Heart left ventricle (tissue), 13 donors: ENCODE measurements at regions not wholly inside any gene's neighbourhood (a gene's known extent, or its start where the extent isn't known, plus 50 kb on each side); places are given as distances from the start of the nearest gene placed in this dataset.

ENCODE experiments used
- CTCF ChIP-seq, 12 donors: fragments of 200-600 bp; sonication (generic) in 4 of 12; IDR thresholded peaks; one replicate each; pipeline versions ENCODE4 v1.5.0 to v1.8.0; 2018 to 2022; ENCODE audit warnings: antibody characterized with exemption in 12 of 12, mild to moderate bottlenecking in 5 of 12
- POLR2A ChIP-seq, 2 donors: fragments of 450-650 bp; IDR thresholded peaks; one replicate each; pipeline ENCODE4 v1.6.1; 2017; ENCODE audit warnings: antibody characterized with exemption in 2 of 2, mild to moderate bottlenecking in 2 of 2, moderate library complexity in 2 of 2
- donor health status: ischemic (EF 13 %, LVEDD 7.1; RV severe dilation, severe dysfunction).
- donor health status: DM: no; HTN: yes; CAD: no.
- donor health status: DM: no; HTN: no; CAD: no.
- donor health status: ischemic (EF 25% LVEDD 6.9; RV normal size, moderate dysfunction).
- donor health status: ischemic (EF 25% LVEDD 5.7; RV mildly dilated, moderate dysfunction).
- donor health status: ischemic (EF 35%, LVEDD 5.7; RV mildly dilated, moderate dysfunction).
- donor health status: nonischemic (EF 11% LVEDD 7.7; RV severe dilation, severe dysfunction).
- donor health status: DM: yes; HTN: yes; CAD: no.
- donor health status: PGD.
- donor health status: ischemic (EF 29% LVEDD 5.4; RV normal size, mild dysfunction).
- donor health status: nonischemic (EF 23%, LVEDD 6.1; RV moderate dilation, normal function).

GRCh38 chr3:170699158-170700053 lies 113.5 kb upstream of the SLC7A14 start:
- TF ChIP-seq CTCF (IDR thresholded peaks at IDR 0.05) (no peak), POLR2A (IDR thresholded peaks at IDR 0.05) (no peak)
